NCI-H1417 treated with DMSO at 0.1 percent for 48 hours (cell line): ENCODE measurements at regions not wholly inside any gene's neighbourhood (a gene's known extent, or its start where the extent isn't known, plus 50 kb on each side); places are given as distances from the start of the nearest gene placed in this dataset.

Experiments
- DNase-seq: peaks from one replicate; lab custom pipeline; 2025; lab: John Stamatoyannopoulos, UW

DNA sequence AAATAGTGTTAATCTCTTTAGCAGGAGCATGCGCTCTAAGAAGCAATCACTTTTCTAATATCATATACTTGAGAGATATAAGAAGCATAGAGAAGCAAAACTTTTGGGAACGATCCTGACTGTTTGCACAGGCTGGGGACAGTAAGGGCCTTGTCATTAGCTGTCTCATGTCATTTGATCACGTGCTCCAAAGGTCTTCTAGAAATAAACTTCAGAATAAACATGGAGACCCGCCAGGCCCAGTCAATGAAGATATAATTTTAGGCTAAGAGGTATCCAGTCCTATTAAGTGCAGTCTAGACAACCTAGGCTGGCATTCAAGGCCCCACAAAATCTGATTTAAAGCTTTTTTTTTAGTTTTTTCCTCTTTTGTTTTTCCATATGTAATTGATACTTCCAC is 111.0 kb upstream of the APC start:
- no peak for DNase-seq

DNA sequence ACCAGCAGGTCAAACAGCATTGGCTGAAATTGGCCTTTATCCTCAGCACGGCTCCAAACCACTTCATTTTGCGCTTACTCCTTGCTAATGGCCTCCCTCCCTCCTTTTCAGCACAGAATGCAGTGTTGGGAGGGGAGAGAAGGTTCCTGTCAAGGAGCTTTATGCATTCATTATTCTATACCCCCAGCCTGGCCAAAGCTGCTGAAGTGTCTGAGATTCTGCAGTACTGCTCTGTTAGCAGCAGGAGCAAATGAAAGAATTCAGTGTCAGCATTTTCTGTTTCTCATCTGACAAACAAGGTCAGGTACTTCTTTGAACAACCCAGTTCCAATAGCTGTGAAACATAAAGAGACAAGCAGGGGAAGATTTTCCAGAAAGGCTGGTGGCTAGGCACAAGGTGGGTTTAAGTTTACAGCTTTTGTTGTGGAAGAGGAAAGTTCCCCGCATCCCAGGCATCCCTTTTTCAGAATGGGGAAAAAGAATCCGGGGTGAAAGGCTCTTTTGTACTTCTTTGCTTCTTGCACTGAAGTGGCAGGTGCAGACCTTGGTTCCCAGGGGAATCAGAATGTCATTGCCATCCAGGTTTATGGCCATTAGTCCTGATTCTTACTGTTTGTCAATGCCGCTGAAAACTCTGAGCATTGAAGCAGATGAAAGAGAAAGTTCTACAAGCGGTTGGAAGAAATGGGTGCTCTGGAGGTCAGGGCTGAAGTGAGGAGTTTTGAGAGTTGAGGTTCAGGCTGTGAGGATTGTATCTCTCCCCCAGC is 109.3 kb upstream of the APC start:
- peak; percentile 19 for DNase-seq

DNA sequence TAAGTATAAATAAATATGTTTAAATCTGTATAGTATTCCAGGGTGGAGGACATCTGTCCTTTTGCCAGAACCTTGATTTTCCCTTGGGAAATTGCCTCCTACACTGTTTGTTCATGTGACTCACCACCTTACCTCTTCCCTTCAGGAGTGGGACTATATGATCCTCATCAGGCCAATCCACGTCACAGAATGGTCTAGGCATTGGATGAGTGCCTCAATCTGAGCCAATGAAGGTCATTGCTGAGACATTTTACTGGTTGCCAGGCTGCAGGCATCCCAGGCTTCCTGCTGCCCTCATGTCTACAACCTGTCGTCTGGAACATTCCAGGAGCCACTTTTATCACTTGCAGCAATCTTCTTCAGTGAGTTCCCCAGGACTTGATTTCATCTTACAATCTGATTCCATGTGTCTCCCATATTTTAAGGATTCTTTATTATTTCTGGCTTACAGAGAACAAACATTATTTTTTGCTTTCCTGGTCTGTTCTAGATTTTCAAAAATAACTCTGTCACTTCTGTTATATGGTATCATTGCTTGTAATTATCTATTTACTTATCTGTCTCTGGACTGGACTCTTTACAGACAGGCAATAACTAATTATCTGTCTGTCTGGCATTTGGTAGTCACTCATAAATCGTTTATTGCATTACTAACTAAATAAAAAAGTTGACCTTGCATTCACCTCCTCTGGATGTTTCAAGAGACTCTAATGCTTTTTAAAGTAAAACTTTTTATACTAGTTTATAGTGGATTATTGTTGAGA is 107.3 kb upstream of the APC start:
- DNase-seq: no peak

DNA sequence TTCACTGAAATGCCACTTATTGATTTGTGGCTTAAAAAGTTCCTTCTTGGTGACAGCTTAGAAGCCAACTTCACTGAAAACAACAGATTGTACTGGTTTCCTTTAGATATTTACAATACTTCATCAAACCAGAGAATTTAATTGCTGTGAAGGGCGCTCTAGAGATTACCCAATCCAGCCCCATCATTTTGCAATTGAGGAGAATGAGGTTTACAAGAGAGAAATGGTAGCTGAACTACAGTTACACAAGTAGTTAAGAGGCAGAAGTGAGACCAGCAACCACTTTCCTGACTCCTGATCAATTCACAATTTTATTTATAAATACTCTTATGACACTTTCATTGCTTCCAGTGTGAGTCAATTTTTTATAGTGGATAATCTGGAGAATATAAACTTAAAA is 103.5 kb upstream of the APC start:
- DNase-seq: no peak

DNA sequence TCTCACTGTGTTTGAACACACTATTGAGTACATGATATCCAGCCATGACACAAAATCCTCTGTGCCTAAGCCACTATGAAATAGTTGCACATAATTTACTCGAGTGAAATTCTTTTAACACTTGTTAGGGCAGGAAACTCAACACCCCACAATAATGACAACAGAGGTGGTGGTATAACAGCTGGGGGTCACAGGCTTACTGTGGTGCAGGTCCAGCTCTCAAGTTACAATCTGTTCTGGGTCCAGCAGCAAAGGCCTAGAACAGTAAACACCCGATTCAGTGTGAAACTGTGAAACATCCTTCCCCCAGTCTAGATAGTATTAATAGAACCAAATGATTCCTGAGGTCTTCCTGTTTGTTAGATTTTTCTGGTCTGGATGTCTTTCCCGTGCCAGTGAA is 102.9 kb upstream of the APC start:
- DNase-seq: no peak

DNA sequence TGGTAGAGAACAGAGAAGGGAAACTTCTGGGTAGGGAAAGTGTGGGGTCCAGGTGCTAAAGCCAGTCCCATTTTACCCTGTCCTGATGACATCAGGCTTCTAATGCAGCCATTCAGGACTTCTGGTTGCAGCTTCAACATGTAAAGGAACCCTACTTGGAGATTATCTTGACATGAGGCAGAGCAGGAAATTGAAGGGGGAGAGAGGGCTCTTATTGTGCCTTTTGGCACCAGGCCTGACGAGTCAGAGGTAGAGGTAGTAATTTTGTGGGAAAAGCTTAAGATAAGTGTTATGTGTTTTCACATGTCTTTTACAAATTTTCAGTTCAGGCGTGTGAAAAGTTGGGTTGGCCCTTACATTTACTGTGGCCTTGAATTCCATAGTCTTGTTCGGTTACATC is 102.4 kb upstream of the APC start:
- DNase-seq: no peak

DNA sequence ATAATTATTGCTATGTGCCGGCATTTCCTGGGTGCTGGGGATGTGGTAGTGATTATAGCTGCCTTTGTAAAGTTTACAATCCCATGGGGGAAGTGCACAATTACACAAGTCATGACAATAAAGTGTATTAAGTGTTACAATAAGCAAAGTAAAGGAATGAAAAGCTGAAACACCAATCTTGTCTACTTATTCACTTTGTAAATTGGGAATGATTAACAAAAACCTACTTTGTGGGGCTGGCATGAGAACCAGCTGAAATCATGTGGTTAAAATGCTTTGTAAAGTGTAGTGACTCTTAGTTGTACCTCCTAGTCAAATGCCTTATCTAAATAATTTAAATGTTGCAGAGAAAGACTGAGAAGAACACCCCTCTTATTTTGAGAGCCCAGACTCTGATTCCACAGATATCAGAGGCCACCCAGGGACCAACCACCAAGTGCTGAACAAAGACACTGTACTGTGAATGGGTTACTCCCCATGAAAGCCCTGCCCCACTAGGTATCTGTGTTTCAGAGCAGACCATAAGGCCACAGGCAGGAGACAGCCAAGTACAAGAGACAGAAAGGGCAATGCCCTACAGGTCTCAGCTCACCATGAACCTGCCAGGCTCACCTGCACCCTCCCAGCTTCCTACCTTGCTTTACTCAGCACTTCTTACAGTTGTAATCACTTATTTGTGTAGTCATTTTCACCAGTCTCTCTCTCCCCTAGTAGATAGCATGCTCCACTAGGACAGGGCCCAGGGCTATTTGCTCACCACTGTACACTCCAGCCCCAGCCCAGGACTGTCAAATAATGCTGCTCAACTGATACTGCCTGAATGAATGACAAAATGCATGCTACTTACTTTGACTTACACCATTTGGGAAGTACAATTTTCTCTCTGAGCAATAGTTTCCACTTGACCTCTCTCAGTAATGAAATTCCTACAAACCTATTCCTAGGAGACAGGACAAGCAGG is 101.6 kb upstream of the APC start:
- DNase-seq: no peak

DNA sequence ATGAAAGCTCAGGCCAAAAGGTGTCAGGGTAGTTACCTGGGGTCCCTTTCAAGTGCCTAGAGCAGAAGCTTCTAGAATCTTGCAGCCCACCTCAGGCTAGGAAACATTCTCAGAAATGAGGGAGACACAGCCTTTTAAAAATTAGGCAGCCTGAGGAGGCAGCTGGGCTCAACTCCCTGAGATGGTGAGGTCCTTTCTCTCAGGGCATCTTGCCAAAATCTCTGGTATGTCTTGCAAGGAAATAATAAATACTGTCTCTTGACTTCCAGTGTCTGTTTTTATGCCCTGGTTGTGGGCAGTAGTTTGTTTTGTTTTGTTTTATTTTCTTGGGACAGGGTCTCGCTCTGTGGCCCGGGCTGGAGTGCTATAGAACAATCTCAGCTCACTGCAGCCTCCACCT is 100.9 kb upstream of the APC start:
- DNase-seq: no peak

DNA sequence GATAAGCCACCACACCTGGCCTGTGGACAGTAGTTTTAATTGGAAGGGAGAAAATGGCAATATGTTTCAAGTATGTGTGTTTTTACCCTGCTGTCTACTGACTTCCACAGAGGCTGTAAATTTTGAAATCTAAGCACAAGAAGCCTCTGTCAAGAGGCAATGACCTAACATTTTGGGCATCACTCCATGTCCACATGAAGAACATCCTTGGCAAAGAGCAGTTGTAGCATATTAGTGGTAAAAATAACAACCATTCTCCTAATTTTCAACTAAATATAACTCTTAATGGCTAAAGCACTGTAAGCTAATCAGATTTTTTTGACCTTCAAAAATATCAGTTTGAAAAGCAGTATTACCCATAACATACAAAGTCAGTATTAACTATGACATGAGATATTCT is 100.3 kb upstream of the APC start:
- no peak for DNase-seq

DNA sequence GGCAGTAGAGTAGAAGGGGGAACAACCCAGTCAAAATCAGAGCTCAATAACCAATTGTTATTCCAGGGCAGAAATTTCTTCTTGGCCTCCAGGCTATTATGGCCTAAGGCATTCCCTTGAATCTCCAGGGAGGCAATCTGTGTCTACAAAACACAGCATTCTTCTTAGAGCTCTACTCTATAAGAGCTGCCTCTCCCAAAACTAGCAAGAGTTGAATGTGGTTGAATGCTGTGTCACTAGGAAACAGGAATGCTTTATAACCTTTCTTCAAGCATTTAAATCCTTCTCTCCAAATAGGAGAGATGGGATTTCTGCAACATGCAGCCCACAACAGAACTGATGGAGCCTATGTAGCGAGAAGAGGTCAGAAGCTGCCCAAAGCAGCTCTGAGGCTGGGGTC is 97.1 kb upstream of the APC start:
- no peak for DNase-seq

DNA sequence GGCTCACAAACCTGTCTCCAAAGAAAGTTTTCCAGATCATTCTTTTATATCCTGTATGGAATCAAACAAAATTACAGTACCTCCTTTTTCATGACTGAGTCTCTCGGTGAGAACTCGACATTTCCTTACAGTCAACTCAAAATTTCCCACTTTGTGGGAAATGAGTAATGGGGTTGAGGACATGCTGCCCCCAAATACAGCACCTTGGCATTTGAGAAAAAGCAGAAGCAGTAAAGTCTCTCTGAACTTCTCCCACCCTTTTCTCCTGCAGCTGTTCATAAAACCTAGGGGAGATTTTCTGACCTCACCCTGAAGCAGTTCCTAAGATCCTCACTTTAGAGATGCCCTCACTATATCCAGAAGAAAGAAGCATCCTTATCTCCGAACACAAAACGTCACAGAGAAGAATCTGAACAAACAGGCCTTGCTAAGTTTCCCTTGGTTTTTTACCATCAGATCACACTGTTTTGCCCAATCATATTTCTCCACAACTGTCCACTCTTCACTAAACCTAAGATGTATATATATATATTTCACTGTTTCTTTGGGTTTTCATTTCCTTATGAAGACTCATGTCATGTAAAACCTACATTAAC is 96.1 kb upstream of the APC start:
- DNase-seq: no peak

DNA sequence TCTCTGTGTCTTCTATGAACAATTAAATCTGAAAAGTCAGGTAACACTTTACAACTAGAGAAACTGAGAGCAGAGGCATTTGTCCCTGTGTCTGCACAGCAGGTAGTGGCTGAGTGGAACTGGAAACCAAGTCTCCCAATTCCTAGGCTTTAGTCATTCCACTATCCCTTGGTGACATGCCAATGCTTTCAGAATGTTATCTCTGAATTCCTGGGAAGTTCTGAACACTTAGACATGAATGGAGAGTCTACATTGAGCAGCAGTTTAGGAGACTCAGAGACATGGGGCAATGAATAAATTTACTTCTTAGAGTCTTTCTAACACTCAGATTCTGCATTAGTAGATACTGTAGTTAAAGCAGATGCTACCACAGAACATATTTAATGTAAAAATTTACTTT is 94.8 kb upstream of the APC start:
- no peak for DNase-seq

DNA sequence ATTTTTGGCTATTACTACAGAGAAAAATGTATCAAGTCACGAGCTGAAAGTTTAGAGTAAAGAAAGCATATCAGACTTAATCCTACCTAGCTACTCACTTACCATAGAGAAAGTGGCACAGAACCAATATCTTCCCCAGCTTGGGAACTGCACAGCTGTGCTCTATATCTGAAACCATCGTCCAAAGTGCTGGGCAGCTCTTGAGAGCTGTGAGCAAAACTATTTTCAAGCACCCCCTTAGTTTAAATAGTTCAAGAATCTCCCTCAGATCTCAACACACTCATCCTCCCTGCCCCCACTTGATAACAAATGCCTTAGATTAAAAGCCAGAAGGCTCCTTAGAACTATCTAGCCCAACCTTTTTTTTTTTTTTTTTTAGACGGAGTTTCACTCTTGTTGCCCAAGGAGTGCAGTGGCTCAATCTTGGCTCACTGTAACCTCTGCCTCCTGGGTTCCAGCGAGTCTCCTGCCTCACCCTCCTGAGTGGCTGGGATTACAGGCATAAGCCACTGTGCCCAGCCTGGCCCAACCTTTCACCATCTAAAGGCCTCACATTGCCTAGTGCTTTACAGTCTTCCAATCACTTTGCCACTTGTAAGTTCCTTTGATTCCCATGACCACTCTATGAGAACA is 94.2 kb upstream of the APC start:
- DNase-seq: no peak

DNA sequence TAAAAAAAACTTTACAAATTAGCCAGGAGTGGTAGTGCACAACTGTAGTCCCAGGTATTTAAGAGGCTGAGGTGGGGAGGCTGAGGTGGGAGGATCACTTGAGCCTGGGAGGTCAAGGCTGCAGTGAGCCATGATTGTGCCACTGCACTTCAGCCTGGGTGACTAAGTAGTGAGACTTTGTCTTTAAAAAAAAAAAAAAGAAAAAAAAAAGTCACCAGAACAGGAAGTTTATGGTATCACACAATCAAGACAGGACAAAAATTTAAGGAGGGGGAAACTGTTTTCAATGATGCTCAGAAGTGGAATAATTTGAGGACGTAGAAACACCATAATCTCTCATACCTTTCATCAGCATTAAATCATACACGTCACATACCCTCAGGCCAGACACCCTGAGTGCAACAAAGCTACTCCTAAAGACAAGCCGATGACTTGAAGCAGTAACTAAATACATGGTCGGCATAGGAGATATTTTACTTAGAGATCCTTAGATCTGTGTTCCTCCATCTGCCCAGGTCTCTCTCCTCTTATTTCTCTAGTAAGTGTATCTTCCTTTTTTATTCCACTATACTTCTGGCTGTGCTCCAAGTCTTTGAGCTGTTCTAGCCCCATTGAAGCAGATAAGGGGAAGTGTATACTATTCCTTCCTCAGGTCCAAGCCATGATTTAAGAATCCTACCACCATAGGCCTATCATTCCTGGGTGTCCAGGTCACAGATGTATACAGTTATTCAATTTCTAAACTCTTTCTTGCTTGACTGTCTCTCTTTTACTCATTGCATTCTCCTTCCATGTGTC is 91.3 kb upstream of the APC start:
- DNase-seq: no peak

DNA sequence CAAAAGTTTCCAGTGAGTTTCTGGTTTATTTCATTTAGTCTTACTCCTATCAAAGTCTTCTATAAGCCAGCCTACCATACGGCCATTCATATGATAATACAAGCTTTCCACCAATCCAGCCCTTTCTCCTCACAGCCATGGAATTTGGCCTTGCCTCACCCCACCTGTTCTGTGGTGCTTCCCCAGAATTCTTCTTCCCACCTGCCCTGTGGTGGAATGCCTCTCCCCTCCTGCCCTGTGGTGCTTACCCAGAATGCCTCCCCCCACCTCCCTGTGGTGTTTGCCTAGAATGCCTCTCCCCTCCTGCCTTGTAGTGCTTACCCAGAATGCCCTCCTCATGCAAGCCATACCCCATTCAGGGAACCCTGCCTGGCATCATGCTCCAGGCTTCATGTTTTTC is 90.3 kb upstream of the APC start:
- DNase-seq: no peak

DNA sequence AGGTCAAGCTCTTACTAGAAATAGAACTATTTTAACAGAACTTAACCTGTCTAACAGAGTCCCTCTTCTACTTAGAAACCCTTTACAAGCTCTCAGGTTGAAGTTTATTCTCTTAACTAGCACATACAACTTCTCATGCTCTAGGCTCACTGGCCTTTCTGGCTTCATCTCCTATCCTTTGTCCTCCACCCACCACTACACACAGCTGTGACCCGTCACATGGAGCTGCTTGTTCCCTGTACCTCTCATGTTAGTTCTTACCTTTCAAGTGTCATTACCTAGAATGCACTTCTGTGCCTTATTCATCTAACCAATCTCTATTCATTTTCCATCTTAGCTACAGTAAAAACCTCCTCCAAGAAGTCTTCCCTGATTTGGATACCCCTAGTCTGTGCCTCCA is 89.4 kb upstream of the APC start:
- no peak for DNase-seq

DNA sequence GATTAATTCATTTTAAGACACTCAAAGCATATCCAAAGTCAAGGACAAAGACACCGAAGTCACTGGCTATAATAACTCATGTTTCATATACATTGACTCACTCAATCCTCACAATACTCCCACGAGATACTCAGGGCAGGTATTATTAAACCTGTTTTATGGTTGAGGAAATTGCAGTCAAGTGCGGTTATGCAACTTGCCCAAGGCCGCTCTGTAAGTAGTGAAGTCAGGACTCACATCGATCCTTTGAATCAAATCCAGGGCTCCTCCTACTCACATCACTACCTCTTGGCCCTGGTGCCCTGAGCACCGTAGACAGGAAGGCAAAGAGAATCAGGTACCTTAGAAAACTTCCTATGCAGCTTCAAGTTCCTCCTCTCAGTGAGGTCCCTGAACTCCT is 87.8 kb upstream of the APC start:
- DNase-seq: no peak

DNA sequence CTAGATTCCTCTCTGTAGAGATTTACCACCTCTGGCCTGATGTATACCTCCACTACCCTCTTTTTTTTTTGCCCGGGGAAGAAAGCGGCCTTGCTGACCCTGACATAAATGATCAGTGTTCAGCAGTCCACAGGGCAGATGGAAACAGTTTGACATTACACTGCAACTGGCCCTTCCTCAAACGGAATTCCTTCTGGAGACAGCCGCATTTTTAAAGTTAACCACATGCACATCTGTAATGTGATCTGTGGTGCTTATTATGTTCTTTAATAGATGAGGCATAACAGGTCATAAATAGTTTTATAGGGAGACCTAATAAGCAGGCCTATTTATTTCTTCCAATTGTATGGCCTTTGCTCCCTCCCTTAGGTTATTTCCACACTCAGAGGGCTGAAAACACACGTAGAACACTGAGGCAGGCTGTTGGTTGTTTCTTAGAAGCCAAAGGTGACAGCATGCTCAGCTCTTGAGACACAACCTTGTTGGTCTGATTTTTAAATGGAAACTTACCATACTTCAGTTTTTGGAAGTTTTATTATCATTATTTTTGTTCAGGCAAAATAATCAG is 84.0 kb upstream of the APC start:
- no peak for DNase-seq

DNA sequence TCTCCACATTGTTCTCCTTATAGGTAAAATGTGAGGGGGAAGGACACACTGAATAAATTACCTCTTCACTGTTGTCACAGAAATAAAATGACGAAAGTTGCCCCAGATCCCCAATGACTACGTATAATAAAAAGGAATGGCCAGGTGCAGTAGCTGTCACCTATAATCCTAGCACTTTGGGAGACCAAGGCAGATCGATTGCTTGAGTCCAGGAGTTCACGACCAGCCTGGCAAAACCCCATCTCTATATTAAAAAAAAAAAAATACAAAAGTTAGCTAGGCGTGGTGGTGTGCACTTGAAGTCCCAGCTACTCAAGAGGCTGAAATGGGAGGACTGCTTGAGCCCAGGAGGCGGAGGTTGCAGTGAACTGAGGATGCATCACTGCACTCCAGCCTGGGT is 82.2 kb upstream of the APC start:
- no peak for DNase-seq

DNA sequence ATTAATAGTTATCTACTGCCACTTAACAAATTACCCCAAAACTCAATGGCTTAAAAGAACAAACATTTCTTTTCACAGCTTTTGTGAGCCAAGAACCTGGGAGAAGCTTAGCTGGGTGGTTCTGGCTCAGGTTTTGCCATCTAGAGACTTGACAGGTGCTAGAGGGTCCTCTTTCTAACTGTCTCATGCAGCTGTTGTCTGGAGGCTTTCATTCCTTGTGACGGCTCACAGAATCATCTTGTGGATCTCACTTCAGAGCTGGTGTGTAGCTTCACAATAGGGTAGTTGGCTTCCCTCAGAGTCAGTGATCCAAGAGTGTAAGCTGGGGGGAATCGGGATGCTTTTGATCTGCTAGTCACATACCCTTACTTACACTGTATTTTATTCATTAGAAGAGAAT is 81.2 kb upstream of the APC start:
- DNase-seq: no peak

DNA sequence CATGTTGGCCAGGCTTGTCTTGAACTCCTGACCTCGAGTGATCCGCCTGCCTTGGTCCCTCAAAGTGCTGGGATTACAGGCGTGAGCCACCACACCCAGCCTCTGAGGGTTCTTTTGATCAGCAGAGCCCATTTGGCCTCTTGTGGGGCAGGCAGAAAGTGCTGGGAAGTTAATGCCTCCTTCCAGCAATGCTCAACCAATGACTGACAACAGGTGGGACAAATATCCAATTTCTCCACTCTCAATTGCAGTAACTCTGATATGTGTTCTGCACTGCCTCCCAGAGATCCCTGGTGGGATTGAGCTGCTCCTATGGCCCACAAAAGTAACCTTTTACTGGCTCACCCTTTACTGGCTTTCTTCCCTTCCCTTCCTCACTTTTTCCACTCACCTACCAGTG is 79.9 kb upstream of the APC start:
- DNase-seq: no peak
